ENCODE measurements at regions not wholly inside any gene's neighbourhood (a gene's known extent, or its start where the extent isn't known, plus 50 kb on each side); places are given as distances from the start of the nearest gene placed in this dataset.

- Histone ChIP-seq H3K4me3 (no peak overlapping the region), H3K36me3 (replicated peaks) (no peaks in the 10 kb centered on the region), H3K9me3 (no peaks in the 10 kb centered on the region), H3K27me3 (ENCODE audit: low read depth) (no peaks in the 10 kb centered on the region), H3K4me1 (no peaks in the 10 kb centered on the region)
- no peak for DNase-seq (ENCODE audit: low spot score in 2 of 2)
- in situ Hi-C loops (cut with MboI; ENCODE audit: low sequenced_read_pairs) = no loop called here
These were observed 177.9 kb downstream of the ZNF248 start for GRCh38 chr10:37679465-37679864.

DNA sequence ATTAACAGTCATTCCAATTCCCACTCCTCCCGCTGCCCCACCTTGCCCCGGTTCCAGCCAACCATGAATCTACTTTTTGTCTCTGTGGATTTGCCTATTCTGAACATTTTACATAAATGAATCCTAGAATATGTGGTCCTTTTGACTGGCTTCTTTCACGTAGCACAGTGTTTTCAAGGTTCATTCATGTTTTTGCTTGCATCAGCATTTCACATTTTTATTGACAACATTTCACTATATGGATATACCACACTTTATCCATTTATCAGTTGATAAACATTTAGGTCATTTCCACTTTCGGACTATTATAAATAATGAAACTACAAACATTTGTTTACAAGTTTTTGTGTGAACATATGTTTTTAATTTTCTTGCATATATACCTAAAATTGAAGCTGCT is 182.0 kb downstream of the ZNF248 start:
- in situ Hi-C loops (cut with MboI; ENCODE audit: low sequenced_read_pairs) = no loop called here
- no peaks in the 10 kb centered on the region for H3K4me1 ChIP-seq
- no peak overlapping the region for H3K4me3 ChIP-seq
- H3K36me3 ChIP-seq (replicated peaks) = no peaks in the 10 kb centered on the region
- no peaks in the 10 kb centered on the region for H3K9me3 ChIP-seq
- no peaks in the 10 kb centered on the region for H3K27me3 ChIP-seq (ENCODE audit: low read depth)
- DNase-seq (ENCODE audit: low spot score in 2 of 2) = no peak

DNA sequence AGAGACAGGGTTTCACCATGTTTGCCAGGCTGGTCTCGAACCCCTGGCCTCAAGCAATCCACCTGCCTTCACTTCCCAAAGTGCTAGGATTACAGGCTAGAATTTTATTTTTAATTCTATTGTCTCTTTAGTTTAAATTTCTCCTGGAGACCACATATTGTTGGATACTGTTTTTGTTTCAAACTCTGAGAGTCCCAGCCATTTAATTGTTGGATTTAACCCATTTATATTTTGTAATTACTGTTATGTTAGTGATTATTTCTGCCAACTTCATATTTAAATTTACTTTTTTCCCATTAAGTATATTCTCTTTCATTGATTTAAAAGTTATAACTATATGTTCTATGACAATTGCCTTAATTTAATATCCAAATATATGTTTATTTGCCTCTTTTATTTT is 185.6 kb downstream of the ZNF248 start:
- no peaks in the 10 kb centered on the region for H3K9me3 ChIP-seq
- in situ Hi-C loops (cut with MboI; ENCODE audit: low sequenced_read_pairs) = no loop called here

DNA sequence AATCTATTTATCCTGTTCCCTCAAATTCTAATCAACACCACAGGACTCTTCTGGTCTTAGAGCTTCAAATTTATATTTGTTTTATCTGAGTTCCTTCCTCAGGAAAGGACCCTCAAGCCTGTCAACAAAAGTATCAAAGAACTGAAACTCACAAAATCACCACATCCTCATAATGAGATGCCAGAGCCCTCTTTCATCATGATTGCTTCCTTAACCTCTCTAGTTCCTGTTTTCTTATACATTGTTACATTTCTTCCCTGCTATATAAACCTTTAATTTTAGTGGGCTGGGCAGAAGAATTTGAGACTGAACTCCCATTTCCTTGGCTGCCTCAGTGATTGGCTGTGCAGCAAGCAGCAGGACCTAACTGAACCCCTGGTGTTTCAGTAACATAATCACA is 189.7 kb downstream of the ZNF248 start:
- no peak for DNase-seq (ENCODE audit: low spot score in 2 of 2)
- in situ Hi-C loops (cut with MboI; ENCODE audit: low sequenced_read_pairs) = no loop called here
- Histone ChIP-seq H3K4me3 (no peak overlapping the region), H3K4me1 (no peaks in the 10 kb centered on the region), H3K9me3 (no peaks in the 10 kb centered on the region), H3K27me3 (ENCODE audit: low read depth) (no peaks in the 10 kb centered on the region), H3K36me3 (replicated peaks) (no peaks in the 10 kb centered on the region)

More for the DNA sequence above, 185.6 kb downstream of the ZNF248 start:
- no peaks in the 10 kb centered on the region for H3K4me1 ChIP-seq
- H3K27me3 ChIP-seq (ENCODE audit: low read depth) = no peaks in the 10 kb centered on the region
- no peak overlapping the region for H3K4me3 ChIP-seq
- no peak for DNase-seq (ENCODE audit: low spot score in 2 of 2)
- H3K36me3 ChIP-seq (replicated peaks) = no peaks in the 10 kb centered on the region

DNA sequence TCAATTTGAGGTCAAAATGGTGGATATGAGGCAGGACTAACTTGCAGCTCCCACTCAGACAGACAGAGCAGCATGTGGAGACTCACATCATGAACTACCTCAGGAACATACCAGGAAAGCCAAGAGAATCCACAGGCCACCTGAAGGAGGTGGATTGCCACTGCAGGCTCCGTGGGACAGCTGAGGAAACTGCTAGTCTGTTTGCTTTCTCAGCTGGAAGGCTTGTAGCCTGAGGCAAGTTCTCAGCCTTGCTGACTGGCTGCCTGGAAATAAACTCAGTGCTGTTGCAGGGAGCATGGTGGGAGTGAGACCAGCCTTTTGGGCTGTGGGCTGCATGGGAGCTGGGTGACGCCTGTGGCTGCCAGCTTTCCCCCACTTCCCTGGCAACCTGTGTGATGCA is 202.9 kb downstream of the ZNF248 start:
- Histone ChIP-seq H3K4me1 (no peaks in the 10 kb centered on the region), H3K9me3 (no peaks in the 10 kb centered on the region)

GRCh38 chr10:37643187-37643586 is 214.2 kb downstream of the ZNF248 start:
- in situ Hi-C loops (cut with MboI; ENCODE audit: low sequenced_read_pairs) = no loop called here
- H3K36me3 ChIP-seq (replicated peaks) = no peaks in the 10 kb centered on the region
- H3K4me3 ChIP-seq = no peak overlapping the region
- no peaks in the 10 kb centered on the region for H3K4me1 ChIP-seq
- H3K9me3 ChIP-seq = no peaks in the 10 kb centered on the region
- DNase-seq (ENCODE audit: low spot score in 2 of 2) = no peak
- H3K27me3 ChIP-seq (ENCODE audit: low read depth) = no peaks in the 10 kb centered on the region

More for the DNA sequence above, 202.9 kb downstream of the ZNF248 start:
- no peak overlapping the region for H3K4me3 ChIP-seq
- in situ Hi-C loops (cut with MboI; ENCODE audit: low sequenced_read_pairs) = no loop called here
- H3K27me3 ChIP-seq (ENCODE audit: low read depth) = no peaks in the 10 kb centered on the region
- no peaks in the 10 kb centered on the region for H3K36me3 ChIP-seq (replicated peaks)
- DNase-seq (ENCODE audit: low spot score in 2 of 2) = no peak

- H3K36me3 ChIP-seq (replicated peaks) = no peaks in the 10 kb centered on the region
- in situ Hi-C loops (cut with MboI; ENCODE audit: low sequenced_read_pairs) = no loop called here
- H3K4me3 ChIP-seq = no peak overlapping the region
- H3K9me3 ChIP-seq = no peaks in the 10 kb centered on the region; the same call in 1 of the 2 replicates
- H3K27me3 ChIP-seq (ENCODE audit: low read depth) = no peaks in the 10 kb centered on the region
- DNase-seq (ENCODE audit: low spot score in 2 of 2) = no peak
- H3K4me1 ChIP-seq = no peaks in the 10 kb centered on the region
These were observed 217.1 kb downstream of the ZNF248 start for GRCh38 chr10:37640301-37640700.

- no peak for DNase-seq (ENCODE audit: low spot score in 2 of 2)
- H3K36me3 ChIP-seq (replicated peaks) = no peaks in the 10 kb centered on the region
- H3K4me3 ChIP-seq = no peak overlapping the region
- H3K4me1 ChIP-seq = no peaks in the 10 kb centered on the region
- in situ Hi-C loops (cut with MboI; ENCODE audit: low sequenced_read_pairs) = no loop called here
- no peaks in the 10 kb centered on the region for H3K27me3 ChIP-seq (ENCODE audit: low read depth)
- no peaks in the 10 kb centered on the region; the same call in 1 of the 2 replicates for H3K9me3 ChIP-seq
These were observed 218.2 kb downstream of the ZNF248 start for GRCh38 chr10:37639200-37639599.

- H3K36me3 ChIP-seq (replicated peaks) = no peaks in the 10 kb centered on the region
- no peak overlapping the region for H3K4me3 ChIP-seq
- H3K9me3 ChIP-seq = no peaks in the 10 kb centered on the region; the same call in 1 of the 2 replicates
- H3K27me3 ChIP-seq (ENCODE audit: low read depth) = no peaks in the 10 kb centered on the region
- in situ Hi-C loops (cut with MboI; ENCODE audit: low sequenced_read_pairs) = no loop called here
- no peaks in the 10 kb centered on the region for H3K4me1 ChIP-seq
- DNase-seq (ENCODE audit: low spot score in 2 of 2) = no peak
These were observed 218.8 kb downstream of the ZNF248 start for GRCh38 chr10:37638569-37638968.

GRCh38 chr10:37634351-37634880 is 223.0 kb downstream of the ZNF248 start:
- Histone ChIP-seq H3K9me3 (no peaks in the 10 kb centered on the region; the same call in 1 of the 2 replicates), H3K36me3 (replicated peaks) (no peaks in the 10 kb centered on the region), H3K4me3 (no peak overlapping the region), H3K4me1 (no peaks in the 10 kb centered on the region), H3K27me3 (ENCODE audit: low read depth) (no peaks in the 10 kb centered on the region)
- no peak for DNase-seq (ENCODE audit: low spot score in 2 of 2)
- in situ Hi-C loops (cut with MboI; ENCODE audit: low sequenced_read_pairs) = no loop called here

- no peaks in the 10 kb centered on the region for H3K27me3 ChIP-seq (ENCODE audit: low read depth)
- H3K4me3 ChIP-seq = no peak overlapping the region
- in situ Hi-C loops (cut with MboI; ENCODE audit: low sequenced_read_pairs) = no loop called here
- H3K9me3 ChIP-seq = no peaks in the 10 kb centered on the region; the same call in 1 of the 2 replicates
- no peaks in the 10 kb centered on the region for H3K4me1 ChIP-seq
- H3K36me3 ChIP-seq (replicated peaks) = no peaks in the 10 kb centered on the region
- no peak for DNase-seq (ENCODE audit: low spot score in 2 of 2)
These were observed 224.8 kb downstream of the ZNF248 start for GRCh38 chr10:37632641-37633040.

- in situ Hi-C loops (cut with MboI; ENCODE audit: low sequenced_read_pairs) = no loop called here
- no peak for DNase-seq (ENCODE audit: low spot score in 2 of 2)
- no peaks in the 10 kb centered on the region; the same call in 1 of the 2 replicates for H3K9me3 ChIP-seq
- no peaks in the 10 kb centered on the region for H3K36me3 ChIP-seq (replicated peaks)
- H3K4me3 ChIP-seq = no peak overlapping the region
- H3K27me3 ChIP-seq (ENCODE audit: low read depth) = no peaks in the 10 kb centered on the region
- no peaks in the 10 kb centered on the region for H3K4me1 ChIP-seq
These were observed 233.9 kb downstream of the ZNF248 start for GRCh38 chr10:37623506-37623905.

DNA sequence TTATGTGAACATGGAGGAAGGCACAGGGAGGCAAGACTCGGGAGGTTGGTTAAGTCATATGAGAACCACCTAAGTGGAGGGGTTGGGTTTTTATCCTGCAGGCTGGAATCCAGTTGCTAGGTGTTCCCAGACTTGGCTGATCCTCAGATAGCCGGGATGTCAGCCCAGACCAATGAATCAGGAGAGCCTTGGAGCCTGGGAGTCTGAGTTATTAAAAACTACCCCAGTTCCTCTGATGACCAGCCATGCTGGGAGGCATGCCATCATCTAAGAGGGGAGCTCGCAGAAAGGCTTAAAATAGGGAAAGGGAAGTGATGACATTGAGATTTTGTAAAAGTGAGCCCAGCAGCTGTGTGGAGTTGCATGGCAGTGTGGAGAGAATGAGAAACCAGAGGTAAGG is 238.1 kb downstream of the ZNF248 start:
- Histone ChIP-seq H3K27me3 (ENCODE audit: low read depth) (no peaks in the 10 kb centered on the region), H3K4me3 (no peak overlapping the region), H3K36me3 (replicated peaks) (no peaks in the 10 kb centered on the region), H3K9me3 (no peaks in the 10 kb centered on the region; the same call in 1 of the 2 replicates), H3K4me1 (no peaks in the 10 kb centered on the region)
- in situ Hi-C loops (cut with MboI; ENCODE audit: low sequenced_read_pairs) = no loop called here
- no peak for DNase-seq (ENCODE audit: low spot score in 2 of 2)

DNA sequence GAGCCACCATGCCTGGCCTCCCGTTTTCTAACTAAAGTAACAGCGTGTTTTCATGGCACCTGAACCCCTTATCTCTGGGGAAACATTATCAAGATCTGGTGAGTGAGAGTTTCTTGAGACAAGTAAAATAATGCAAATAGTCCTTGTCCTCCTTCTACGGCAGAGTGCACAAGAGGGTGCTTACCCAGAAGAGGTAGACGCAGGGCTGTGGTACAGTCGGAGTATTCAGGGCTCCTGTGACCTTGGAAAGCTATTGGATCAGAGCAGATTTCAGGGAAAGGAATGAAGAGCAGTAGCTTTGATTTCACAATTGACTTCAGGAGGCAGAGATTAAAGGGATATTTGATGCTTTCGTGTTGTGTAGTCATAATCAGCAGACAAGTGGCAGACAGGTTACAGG is 269.1 kb downstream of the ZNF248 start:
- Histone ChIP-seq H3K4me3 (no peak overlapping the region), H3K4me1 (no peaks in the 10 kb centered on the region), H3K27me3 (ENCODE audit: low read depth) (no peaks in the 10 kb centered on the region), H3K36me3 (replicated peaks) (no peaks in the 10 kb centered on the region), H3K9me3 (no peaks in the 10 kb centered on the region; the same call in 1 of the 2 replicates)
- DNase-seq (ENCODE audit: low spot score in 2 of 2) = no peak
- in situ Hi-C loops (cut with MboI; ENCODE audit: low sequenced_read_pairs) = no loop called here

DNA sequence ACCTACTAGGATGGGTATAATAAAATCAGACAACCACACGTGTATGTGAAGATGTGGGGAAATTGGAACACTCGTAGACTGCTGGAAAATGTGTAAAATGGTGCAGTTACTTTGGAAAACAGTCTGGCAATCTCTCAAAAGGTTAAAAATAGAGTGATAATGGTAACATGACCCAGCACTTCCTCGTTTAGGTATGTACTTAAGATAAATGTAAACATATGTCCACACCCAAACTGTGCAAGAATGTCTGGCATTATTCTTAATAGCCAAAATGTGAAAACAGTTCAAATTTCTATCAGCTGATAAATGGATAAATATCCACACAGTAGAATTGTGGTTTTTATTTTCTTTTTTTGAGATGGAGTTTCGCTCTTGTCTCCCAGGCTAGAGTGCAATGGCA is 272.8 kb downstream of the ZNF248 start:
- Histone ChIP-seq H3K4me3 (no peak overlapping the region), H3K9me3 (no peaks in the 10 kb centered on the region; the same call in 1 of the 2 replicates), H3K27me3 (ENCODE audit: low read depth) (no peaks in the 10 kb centered on the region), H3K36me3 (replicated peaks) (no peaks in the 10 kb centered on the region), H3K4me1 (no peaks in the 10 kb centered on the region)
- DNase-seq (ENCODE audit: low spot score in 2 of 2) = no peak
- in situ Hi-C loops (cut with MboI; ENCODE audit: low sequenced_read_pairs) = no loop called here

Data from HAP-1 (cell line).